ENCODE measurements at regions not wholly inside any gene's neighbourhood (a gene's known extent, or its start where the extent isn't known, plus 50 kb on each side); places are given as distances from the start of the nearest gene placed in this dataset.

DNA sequence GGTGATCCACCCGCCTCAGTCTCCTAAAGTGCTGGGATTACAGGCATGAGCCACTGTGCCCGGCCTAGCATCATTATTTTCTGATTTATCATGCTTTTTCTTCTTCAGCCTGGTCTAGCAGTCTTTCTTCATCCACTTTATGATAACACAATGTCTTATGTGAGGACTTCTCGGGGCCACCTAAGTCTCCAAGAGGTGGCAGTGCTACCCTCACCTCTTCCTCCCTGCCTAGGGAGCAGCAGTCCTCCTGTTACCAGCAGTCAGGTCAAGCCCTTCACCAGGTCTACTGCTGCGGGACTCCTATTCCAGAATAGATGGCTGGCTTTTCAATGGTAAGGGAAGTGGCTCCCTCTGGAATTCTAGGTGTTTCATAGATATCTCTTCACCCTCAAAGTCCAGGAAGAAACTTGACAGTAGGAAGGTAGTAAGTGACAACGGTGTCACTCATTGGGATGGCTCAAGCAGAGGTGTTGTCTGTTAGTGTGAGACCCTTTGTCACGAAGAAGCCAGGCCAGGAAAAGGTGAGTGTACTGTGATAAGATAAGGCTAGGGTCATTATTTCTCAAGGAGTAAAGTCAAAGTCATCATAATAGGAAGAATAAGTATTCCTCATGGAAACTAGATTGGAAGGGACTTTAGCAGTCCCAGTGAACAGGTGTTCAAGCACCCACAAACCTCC, 164.0 kb downstream of the KLF5 start:
- TF ChIP-seq TAF1 (IDR thresholded peaks at IDR 0.05; ENCODE audit: borderline replicate concordance, insufficient read depth, low read length), result no peak
- no peak for TF ChIP-seq FOXP2 (optimal IDR thresholded peaks at IDR 0.05; ENCODE audit: borderline replicate concordance, extremely low read depth, extremely low read length, insufficient read depth)
- no peak for TF ChIP-seq POLR2AphosphoS5 (IDR thresholded peaks at IDR 0.05; ENCODE audit: low read depth, low read length)
- no peak for TF ChIP-seq SIN3A (IDR thresholded peaks at IDR 0.05; ENCODE audit: borderline replicate concordance, insufficient read depth, low read length)
- TF ChIP-seq, protein P1, sequence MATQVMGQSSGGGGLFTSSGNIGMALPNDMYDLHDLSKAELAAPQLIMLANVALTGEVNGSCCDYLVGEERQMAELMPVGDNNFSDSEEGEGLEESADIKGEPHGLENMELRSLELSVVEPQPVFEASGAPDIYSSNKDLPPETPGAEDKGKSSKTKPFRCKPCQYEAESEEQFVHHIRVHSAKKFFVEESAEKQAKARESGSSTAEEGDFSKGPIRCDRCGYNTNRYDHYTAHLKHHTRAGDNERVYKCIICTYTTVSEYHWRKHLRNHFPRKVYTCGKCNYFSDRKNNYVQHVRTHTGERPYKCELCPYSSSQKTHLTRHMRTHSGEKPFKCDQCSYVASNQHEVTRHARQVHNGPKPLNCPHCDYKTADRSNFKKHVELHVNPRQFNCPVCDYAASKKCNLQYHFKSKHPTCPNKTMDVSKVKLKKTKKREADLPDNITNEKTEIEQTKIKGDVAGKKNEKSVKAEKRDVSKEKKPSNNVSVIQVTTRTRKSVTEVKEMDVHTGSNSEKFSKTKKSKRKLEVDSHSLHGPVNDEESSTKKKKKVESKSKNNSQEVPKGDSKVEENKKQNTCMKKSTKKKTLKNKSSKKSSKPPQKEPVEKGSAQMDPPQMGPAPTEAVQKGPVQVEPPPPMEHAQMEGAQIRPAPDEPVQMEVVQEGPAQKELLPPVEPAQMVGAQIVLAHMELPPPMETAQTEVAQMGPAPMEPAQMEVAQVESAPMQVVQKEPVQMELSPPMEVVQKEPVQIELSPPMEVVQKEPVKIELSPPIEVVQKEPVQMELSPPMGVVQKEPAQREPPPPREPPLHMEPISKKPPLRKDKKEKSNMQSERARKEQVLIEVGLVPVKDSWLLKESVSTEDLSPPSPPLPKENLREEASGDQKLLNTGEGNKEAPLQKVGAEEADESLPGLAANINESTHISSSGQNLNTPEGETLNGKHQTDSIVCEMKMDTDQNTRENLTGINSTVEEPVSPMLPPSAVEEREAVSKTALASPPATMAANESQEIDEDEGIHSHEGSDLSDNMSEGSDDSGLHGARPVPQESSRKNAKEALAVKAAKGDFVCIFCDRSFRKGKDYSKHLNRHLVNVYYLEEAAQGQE (IDR thresholded peaks at IDR 0.05; ENCODE audit: insufficient read depth in 1 of 2, low read depth in 2 of 2, low read length in 2 of 2), result no peak

DNA sequence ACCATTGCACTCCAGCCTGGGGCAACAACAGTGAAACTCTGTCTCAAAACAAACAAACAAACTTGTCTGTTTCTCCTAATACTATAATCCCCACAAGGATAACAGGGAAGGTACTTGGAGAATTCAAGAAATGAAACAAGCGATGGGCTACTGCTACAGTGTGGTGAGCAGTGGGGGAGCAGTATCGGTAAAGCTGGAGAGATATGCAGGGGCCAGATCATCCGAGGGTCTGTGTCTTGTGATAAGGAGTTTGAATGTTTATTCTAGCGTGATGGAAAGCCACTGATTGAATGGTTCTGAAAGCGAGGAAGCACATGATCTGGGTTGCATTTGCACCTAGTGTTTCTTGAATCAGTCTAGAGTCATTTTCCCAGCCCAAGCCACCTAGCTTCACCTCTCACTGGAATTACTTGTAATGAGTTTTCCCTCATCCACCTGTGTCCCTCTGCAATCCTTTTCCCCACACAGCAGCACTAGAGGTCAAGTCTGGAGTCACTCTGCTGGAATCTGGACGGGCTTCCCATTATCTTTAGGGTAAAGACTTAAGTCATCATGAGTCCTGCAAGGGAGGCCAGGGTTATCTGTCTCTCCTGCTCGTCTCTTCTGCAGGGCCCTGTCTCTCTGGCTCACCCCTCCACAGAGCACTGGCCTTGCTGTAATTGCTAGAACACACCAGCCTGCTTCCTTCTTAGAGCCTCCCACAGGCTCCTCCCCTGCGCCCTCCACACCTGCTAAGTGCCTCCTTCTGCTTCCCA, 162.3 kb downstream of the KLF5 start:
- TF ChIP-seq, protein P1 (IDR thresholded peaks at IDR 0.05; ENCODE audit: insufficient read depth in 1 of 2, low read depth in 2 of 2, low read length in 2 of 2), result no peak
- TF ChIP-seq TAF1 (IDR thresholded peaks at IDR 0.05; ENCODE audit: borderline replicate concordance, insufficient read depth, low read length), result no peak
- no peak for TF ChIP-seq FOXP2 (optimal IDR thresholded peaks at IDR 0.05; ENCODE audit: borderline replicate concordance, extremely low read depth, extremely low read length, insufficient read depth)
- TF ChIP-seq SIN3A (IDR thresholded peaks at IDR 0.05; ENCODE audit: borderline replicate concordance, insufficient read depth, low read length), result no peak
- no peak for TF ChIP-seq POLR2AphosphoS5 (IDR thresholded peaks at IDR 0.05; ENCODE audit: low read depth, low read length)

DNA sequence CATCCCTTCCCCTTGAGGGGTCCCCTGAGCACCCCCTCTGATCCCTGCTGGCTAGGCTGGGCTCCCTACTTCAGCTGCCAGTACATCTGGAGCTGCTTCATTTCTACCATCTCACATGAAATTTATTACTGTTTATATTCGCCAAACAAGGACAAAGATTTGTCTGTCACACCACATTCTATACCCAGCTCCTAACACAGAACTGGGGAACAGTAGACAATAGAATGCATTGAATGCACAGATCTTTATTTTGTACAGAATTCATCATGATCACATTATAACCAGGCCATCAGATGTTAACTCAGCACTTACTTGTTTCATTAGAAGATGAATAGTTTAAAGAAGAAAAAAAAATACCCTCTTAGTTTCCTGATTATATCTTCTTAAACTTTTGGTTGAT, 159.4 kb downstream of the KLF5 start:
- TF ChIP-seq, protein P1 (IDR thresholded peaks at IDR 0.05; ENCODE audit: insufficient read depth in 1 of 2, low read depth in 2 of 2, low read length in 2 of 2), result no peak

DNA sequence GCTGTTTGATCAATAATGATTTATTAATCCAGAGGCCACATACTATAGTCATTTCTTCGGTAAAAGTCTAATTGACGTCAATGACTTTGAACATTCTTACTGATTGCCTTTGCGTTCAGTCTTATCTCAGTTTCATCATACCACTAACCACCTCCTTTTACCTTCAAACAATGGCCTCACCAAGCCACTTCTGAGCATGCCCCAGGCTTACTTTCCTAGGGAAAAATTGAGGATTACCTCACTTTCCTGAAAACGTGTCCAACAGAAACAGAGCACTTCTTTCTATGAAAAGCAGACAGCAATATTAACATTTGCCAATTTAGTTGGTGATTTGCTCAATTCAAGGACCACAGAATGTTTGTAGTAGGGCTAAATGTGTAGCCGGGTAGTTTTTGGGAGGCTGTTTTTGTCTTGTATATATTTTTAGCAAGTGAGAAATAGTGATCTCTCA, 157.6 kb downstream of the KLF5 start:
- TF ChIP-seq TAF1 (IDR thresholded peaks at IDR 0.05; ENCODE audit: borderline replicate concordance, insufficient read depth, low read length), result no peak

DNA sequence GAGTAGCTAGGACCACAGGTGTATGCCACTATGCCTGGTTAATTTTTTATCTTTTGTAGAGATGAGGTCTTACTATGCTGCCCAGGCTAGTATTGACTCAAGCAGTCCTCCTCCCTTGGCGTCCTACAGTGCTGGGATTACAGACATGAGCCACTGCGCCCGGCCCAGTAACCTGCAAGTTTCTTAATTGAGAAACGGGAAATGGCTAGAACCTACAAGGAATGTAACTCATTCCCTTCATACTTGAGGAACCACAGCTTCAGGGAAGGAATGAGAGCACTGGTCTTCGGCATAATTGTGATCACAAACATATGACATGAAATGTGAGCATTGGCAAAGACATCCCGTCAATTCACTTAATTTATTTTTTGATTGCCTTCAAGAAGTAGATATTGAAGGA, 157.0 kb downstream of the KLF5 start:
- TF ChIP-seq TAF1 (IDR thresholded peaks at IDR 0.05; ENCODE audit: borderline replicate concordance, insufficient read depth, low read length), result no peak
- no peak for TF ChIP-seq FOXP2 (optimal IDR thresholded peaks at IDR 0.05; ENCODE audit: borderline replicate concordance, extremely low read depth, extremely low read length, insufficient read depth)
- TF ChIP-seq POLR2AphosphoS5 (IDR thresholded peaks at IDR 0.05; ENCODE audit: low read depth, low read length), result no peak

DNA sequence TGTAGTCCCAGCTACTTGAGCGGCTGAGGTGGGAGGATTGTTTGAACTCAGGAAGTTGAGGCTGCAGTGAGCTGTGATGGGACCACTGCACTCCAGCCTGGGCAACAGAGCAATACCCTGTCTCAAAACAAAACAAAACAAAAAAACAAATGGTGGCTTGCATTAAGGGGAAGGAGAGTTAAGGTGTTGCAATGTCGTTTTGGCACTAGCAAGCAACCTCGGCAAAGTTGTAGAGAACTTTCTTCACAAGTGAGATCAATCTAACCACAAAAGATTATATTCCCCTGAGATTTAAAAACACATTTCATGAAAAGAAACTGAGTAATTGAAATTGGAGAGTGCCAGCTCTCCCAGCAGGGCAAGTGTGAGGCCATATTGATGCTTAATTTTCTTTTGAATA, 153.7 kb downstream of the KLF5 start:
- TF ChIP-seq POLR2AphosphoS5 (IDR thresholded peaks at IDR 0.05; ENCODE audit: low read depth, low read length) (no peak), TAF1 (IDR thresholded peaks at IDR 0.05; ENCODE audit: borderline replicate concordance, insufficient read depth, low read length) (no peak), FOXP2 (optimal IDR thresholded peaks at IDR 0.05; ENCODE audit: borderline replicate concordance, extremely low read depth, extremely low read length, insufficient read depth) (no peak)

All from PFSK-1 (cell line).